HG03432 (cell line): ENCODE measurements at regions not wholly inside any gene's neighbourhood (a gene's known extent, or its start where the extent isn't known, plus 50 kb on each side); places are given as distances from the start of the nearest gene placed in this dataset.

Experiments
- ATAC-seq: cut with Tn5 transposase; IDR thresholded peaks from one replicate; pipeline ENCODE4 v1.9.1; 2021; ENCODE audit warnings: mild to moderate bottlenecking, moderate library complexity; ENCODE audit not compliant: unreplicated experiment

GRCh38 chr19:31633014-31633413, 283.8 kb upstream of the TSHZ3 start:
- ATAC-seq, result no peak

- no peak for ATAC-seq
Measured at GRCh38 chr19:31639306-31639705, 290.1 kb upstream of the TSHZ3 start.

GRCh38 chr19:31641591-31641990, 292.4 kb upstream of the TSHZ3 start:
- ATAC-seq, result no peak

- ATAC-seq, result no peak
Measured at GRCh38 chr19:31648347-31648746, 299.1 kb upstream of the TSHZ3 start.

- ATAC-seq, result no peak
Measured at GRCh38 chr19:31656507-31656906, 307.3 kb upstream of the TSHZ3 start.

- ATAC-seq, result no peak
Measured at GRCh38 chr19:31658993-31659896, 310.0 kb upstream of the TSHZ3 start.

- ATAC-seq, result no peak
Measured at GRCh38 chr19:31659897-31660210, 310.6 kb upstream of the TSHZ3 start.

GRCh38 chr19:31664096-31664495, 314.9 kb upstream of the TSHZ3 start:
- no peak for ATAC-seq

GRCh38 chr19:31664997-31665396, 315.8 kb upstream of the TSHZ3 start:
- no peak for ATAC-seq

GRCh38 chr19:31666126-31666525, 316.9 kb upstream of the TSHZ3 start:
- ATAC-seq, result no peak

GRCh38 chr19:31667106-31667505, 317.9 kb upstream of the TSHZ3 start:
- no peak for ATAC-seq

GRCh38 chr19:31668921-31669320, 319.7 kb upstream of the TSHZ3 start:
- no peak for ATAC-seq

GRCh38 chr19:31670931-31671330, 321.7 kb upstream of the TSHZ3 start:
- ATAC-seq, result no peak

GRCh38 chr19:31671411-31672035, 322.3 kb upstream of the TSHZ3 start:
- ATAC-seq, result no peak

GRCh38 chr19:31674503-31675192, 325.4 kb upstream of the TSHZ3 start:
- ATAC-seq, result no peak

GRCh38 chr19:31675193-31675913, 326.1 kb upstream of the TSHZ3 start:
- no peak for ATAC-seq

GRCh38 chr19:31676271-31677004, 327.2 kb upstream of the TSHZ3 start:
- no peak for ATAC-seq

GRCh38 chr19:31678421-31678820, 329.2 kb upstream of the TSHZ3 start:
- no peak for ATAC-seq

- ATAC-seq, result no peak
Measured at GRCh38 chr19:31681121-31681520, 331.9 kb upstream of the TSHZ3 start.

- no peak for ATAC-seq
Measured at GRCh38 chr19:31693131-31693932, 344.1 kb upstream of the TSHZ3 start.
